Thyroid gland (tissue), 4 donors: ENCODE measurements at regions not wholly inside any gene's neighbourhood (a gene's known extent, or its start where the extent isn't known, plus 50 kb on each side); places are given as distances from the start of the nearest gene placed in this dataset.

Source experiments
- CTCF ChIP-seq, 6 experiments: fragments of 200-600 bp in 3 of 6; fragments of 450-650 bp in 3 of 6; sonication (generic) in 3 of 6; IDR thresholded peaks; one replicate each; pipeline ENCODE4 v1.5.1; 2016 to 2019; ENCODE audit warnings: antibody characterized with exemption in 6 of 6, mild to moderate bottlenecking in 2 of 6, inconsistent platforms in 1 of 6, moderate library complexity in 1 of 6
- POLR2A ChIP-seq, 2 donors: fragments of 450-650 bp; IDR thresholded peaks; one replicate each; pipeline ENCODE4 v1.6.1; 2017; ENCODE audit warnings: antibody characterized with exemption in 2 of 2, mild to moderate bottlenecking in 2 of 2, moderate library complexity in 1 of 2

GRCh38 chr6:141956046-141956761 lies 176.5 kb upstream of the GJE1 start:
- TF ChIP-seq CTCF (IDR thresholded peaks at IDR 0.05) = no peak
- TF ChIP-seq POLR2A (IDR thresholded peaks at IDR 0.05) = no peak
